Left ventricle myocardium inferior (tissue), 1 donor: ENCODE measurements at regions not wholly inside any gene's neighbourhood (a gene's known extent, or its start where the extent isn't known, plus 50 kb on each side); places are given as distances from the start of the nearest gene placed in this dataset.

Experiments
- DNase-seq: peaks from one replicate; pipeline ENCODE4 v3.0.0-alpha.2; 2020
- H3K27ac ChIP-seq: fragments of 200-600 bp; replicated peaks from 2 replicates; pipeline ENCODE4 v1.8.0; 2021
- H3K27me3 ChIP-seq: fragments of 200-600 bp; 2 replicates; pipeline ENCODE4 v1.8.0; 2021; ENCODE audit warnings: low read depth
- H3K36me3 ChIP-seq: fragments of 200-600 bp; 2 replicates; pipeline ENCODE4 v1.8.0; 2021
- H3K4me1 ChIP-seq: fragments of 200-600 bp; 2 replicates; pipeline ENCODE4 v1.8.0; 2021
- H3K4me3 ChIP-seq: fragments of 200-600 bp; 2 replicates; pipeline ENCODE4 v1.8.0; 2021; ENCODE audit warnings: mild to moderate bottlenecking, moderate library complexity
- H3K9me3 ChIP-seq: fragments of 200-600 bp; replicated peaks from 2 replicates; pipeline ENCODE4 v1.8.0; 2021
- intact Hi-C: fragments of 100-400 bp; cut with micrococcal nuclease; formaldehyde crosslinking; loops from one replicate; pipeline ENCODE4 v1.11.0; 2022
- TF ChIP-seq, protein P1 (sequence below): fragments of 200-600 bp; IDR thresholded peaks from 2 replicates; pipeline ENCODE4 v1.8.0; 2021; ENCODE audit warnings: antibody characterized with exemption, mild to moderate bottlenecking, borderline replicate concordance
- donor health status: DM: no; HTN: yes; CAD: no; lungs with severe emphysema.

DNA sequence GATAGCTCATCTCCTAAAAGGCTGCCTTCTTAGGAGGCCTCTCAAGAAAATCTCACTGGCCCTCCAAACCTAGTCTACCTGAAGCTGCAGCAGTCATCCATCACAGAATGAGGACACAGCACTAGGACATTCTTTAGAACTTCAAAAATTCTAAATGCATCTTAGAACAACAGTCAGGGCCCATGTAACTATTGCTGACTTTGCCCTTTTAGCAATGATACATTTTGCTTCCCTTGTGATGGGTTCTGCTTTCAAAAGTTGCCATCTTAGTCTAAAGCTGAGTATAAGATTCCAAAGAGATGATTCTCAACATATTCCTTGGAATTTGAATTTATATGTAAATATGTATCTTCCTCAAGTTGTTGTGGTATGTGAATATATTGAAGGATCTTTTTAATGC lies 793.0 kb downstream of the RAB28 start:
- H3K9me3 ChIP-seq, result no peaks in the 10 kb centered on the region
- no peak for DNase-seq
- H3K27ac ChIP-seq, result no peak overlapping the region
- H3K27me3 ChIP-seq, result no peaks in the 10 kb centered on the region
- intact Hi-C loops, result no loop called here
- no peaks in the 10 kb centered on the region for H3K36me3 ChIP-seq
- H3K4me3 ChIP-seq, result no peak overlapping the region
- H3K4me1 ChIP-seq, result no peaks in the 10 kb centered on the region
- TF ChIP-seq, protein P1, sequence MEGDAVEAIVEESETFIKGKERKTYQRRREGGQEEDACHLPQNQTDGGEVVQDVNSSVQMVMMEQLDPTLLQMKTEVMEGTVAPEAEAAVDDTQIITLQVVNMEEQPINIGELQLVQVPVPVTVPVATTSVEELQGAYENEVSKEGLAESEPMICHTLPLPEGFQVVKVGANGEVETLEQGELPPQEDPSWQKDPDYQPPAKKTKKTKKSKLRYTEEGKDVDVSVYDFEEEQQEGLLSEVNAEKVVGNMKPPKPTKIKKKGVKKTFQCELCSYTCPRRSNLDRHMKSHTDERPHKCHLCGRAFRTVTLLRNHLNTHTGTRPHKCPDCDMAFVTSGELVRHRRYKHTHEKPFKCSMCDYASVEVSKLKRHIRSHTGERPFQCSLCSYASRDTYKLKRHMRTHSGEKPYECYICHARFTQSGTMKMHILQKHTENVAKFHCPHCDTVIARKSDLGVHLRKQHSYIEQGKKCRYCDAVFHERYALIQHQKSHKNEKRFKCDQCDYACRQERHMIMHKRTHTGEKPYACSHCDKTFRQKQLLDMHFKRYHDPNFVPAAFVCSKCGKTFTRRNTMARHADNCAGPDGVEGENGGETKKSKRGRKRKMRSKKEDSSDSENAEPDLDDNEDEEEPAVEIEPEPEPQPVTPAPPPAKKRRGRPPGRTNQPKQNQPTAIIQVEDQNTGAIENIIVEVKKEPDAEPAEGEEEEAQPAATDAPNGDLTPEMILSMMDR, result no peak

DNA sequence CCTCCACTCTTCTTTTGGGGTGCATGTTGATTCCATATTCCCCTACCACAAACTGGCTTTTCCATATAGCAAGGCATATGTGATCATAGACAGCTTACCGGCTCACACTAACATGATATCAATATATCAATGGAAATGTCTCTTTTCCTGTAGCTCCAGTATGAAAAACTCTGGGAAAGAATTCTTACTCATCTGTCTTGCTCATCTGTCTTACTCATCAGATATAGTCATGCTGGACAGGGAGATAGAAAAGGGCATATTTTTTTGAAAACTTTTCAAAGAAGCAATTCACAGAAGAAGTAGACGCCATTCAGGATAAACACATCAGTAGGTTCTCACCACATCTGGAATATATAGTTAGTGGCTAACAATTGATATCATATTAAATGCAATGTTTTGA lies 794.7 kb downstream of the RAB28 start:
- Histone ChIP-seq H3K4me3 (no peak overlapping the region), H3K36me3 (no peaks in the 10 kb centered on the region), H3K9me3 (no peaks in the 10 kb centered on the region), H3K4me1 (no peaks in the 10 kb centered on the region), H3K27me3 (no peaks in the 10 kb centered on the region), H3K27ac (no peak overlapping the region)
- intact Hi-C loops, result no loop called here
- DNase-seq, result no peak
- TF ChIP-seq, protein P1, result no peak

DNA sequence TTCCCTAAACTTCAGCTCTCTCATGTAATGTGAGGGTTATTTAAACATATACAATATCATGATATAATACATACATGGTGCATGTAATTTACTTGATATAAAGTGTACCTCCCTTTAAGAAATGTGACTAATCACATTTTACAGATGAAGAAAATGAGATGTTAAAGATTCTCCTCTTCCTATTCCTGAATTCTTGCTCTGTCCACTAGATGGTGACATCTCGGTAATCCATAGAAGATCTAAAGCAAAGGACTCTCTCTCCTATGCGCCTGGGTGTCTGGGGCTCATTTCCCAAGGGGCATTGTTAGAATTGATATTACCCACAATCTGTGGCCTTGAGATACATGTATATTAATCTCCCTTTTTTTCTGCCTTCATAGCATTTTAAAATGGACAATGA lies 804.9 kb downstream of the RAB28 start:
- Histone ChIP-seq H3K27me3 (no peaks in the 10 kb centered on the region), H3K4me3 (no peak overlapping the region), H3K9me3 (peaks cover 15% of the 10 kb centered on the region), H3K36me3 (no peaks in the 10 kb centered on the region), H3K27ac (no peak overlapping the region), H3K4me1 (no peaks in the 10 kb centered on the region)
- intact Hi-C loops, result no loop called here
- TF ChIP-seq, protein P1, result peak; percentile 41
- no peak for DNase-seq

DNA sequence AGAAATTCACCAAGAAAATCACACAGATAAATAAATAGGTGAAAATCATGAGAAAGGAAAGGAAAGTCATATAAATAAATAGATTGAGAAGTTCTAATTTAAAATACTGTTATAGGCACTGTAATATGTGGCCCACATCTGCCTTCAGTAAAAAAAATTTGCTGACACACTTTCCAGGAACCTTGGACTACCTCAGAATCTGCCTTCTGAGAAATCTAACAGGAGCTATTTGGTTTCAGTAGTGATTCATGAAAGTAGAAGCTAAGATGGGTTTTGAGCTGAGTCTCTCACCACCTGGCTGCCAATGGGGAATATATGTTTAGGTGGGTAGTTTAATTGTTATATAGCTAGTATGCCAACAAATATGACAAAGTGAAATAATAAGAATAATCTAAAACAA lies 810.0 kb downstream of the RAB28 start:
- intact Hi-C loops, result no loop called here
- Histone ChIP-seq H3K27ac (no peak overlapping the region), H3K9me3 (peaks cover 40% of the 10 kb centered on the region), H3K4me3 (no peak overlapping the region), H3K27me3 (no peaks in the 10 kb centered on the region), H3K36me3 (no peaks in the 10 kb centered on the region), H3K4me1 (no peaks in the 10 kb centered on the region)
- DNase-seq, result no peak
- TF ChIP-seq, protein P1, result no peak

DNA sequence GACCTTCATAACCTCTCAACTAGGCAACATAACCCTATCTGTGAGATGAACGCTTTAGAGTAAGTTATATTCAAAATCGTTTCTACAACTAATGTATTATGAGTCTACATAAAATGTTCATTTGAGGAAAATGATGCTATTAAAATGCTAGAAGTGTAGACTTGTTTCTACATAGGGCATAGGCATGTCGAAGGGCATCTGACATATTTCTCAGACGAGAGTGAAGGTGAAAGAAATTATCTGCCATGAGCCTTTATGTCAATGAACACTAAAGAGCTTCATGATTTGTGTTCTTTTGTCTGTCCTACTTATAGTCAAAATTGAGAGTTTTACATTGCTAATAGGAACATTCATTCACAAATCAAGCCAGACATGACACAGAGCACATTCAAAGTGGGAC lies 811.8 kb downstream of the RAB28 start:
- Histone ChIP-seq H3K9me3 (peaks cover 40% of the 10 kb centered on the region), H3K27me3 (no peaks in the 10 kb centered on the region), H3K4me3 (no peak overlapping the region), H3K27ac (no peak overlapping the region), H3K36me3 (no peaks in the 10 kb centered on the region), H3K4me1 (no peaks in the 10 kb centered on the region)
- no peak for DNase-seq
- TF ChIP-seq, protein P1, result no peak
- intact Hi-C loops, result no loop called here

DNA sequence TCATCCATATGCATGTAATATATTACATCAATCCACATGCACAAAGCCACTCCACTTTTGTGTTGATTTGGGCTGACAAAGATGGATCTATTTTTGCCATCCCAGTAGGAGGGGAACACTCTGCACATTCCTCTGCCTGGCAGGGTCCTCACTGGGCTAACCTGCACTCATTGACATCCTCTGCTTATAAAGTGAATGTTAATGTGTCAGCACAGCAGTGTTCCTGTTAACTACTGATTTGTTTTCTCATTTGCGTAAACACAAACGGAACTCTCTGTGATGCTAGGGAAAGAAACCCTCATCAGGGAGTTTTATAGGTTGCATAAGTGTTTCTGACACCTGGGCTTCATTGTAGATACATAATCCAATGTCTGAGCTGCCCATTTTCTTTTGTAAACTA lies 826.0 kb downstream of the RAB28 start:
- Histone ChIP-seq H3K9me3 (peaks cover 3% of the 10 kb centered on the region), H3K27ac (no peak overlapping the region), H3K27me3 (no peaks in the 10 kb centered on the region), H3K4me3 (no peak overlapping the region), H3K4me1 (no peaks in the 10 kb centered on the region), H3K36me3 (no peaks in the 10 kb centered on the region)
- TF ChIP-seq, protein P1, result no peak
- no peak for DNase-seq
- intact Hi-C loops, result no loop called here
